Coronary artery (tissue), 2 donors: ENCODE measurements at regions not wholly inside any gene's neighbourhood (a gene's known extent, or its start where the extent isn't known, plus 50 kb on each side); places are given as distances from the start of the nearest gene placed in this dataset.

ENCODE experiments used
- DNase-seq: peaks from one replicate; pipeline ENCODE4 v3.0.0-alpha.2; 2017; ENCODE audit warnings: low spot score
- H3K27ac ChIP-seq, 2 donors: fragments of 200-600 bp; sonication (generic); one replicate each; pipeline ENCODE4 v1.5.1; 2016 to 2019
- H3K4me3 ChIP-seq: fragments of 200-600 bp; sonication (generic); 2 replicates; pipeline ENCODE4 v1.5.1; 2016; ENCODE audit warnings: mild to moderate bottlenecking, moderate library complexity
- TF ChIP-seq, protein P1 (sequence below): fragments of 200-600 bp; sonication (generic); IDR thresholded peaks from one replicate; pipeline ENCODE4 v1.5.1; 2019; ENCODE audit warnings: antibody characterized with exemption

DNA sequence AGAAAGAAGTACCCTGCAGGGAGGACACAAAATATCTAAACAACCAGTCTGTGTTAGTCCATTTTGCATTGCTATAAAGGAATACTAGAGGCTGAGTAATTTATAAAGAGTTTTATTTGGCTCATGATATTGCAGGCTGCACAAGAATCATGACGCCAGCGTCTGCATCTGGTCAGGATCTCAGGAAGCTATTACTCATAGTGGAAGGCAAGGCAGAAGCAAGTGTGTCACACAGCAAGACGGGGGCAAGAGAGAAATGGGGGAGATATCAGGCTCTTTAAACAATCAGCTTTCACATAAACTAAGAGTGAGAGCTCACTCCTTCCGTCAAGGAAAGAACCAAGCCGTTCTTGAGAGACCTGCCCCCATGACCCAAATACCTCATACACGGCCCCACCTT, 614.8 kb downstream of the ZIC1 start:
- no peak overlapping the region for H3K27ac ChIP-seq
- H3K4me3 ChIP-seq = no peak overlapping the region
- TF ChIP-seq, protein P1, sequence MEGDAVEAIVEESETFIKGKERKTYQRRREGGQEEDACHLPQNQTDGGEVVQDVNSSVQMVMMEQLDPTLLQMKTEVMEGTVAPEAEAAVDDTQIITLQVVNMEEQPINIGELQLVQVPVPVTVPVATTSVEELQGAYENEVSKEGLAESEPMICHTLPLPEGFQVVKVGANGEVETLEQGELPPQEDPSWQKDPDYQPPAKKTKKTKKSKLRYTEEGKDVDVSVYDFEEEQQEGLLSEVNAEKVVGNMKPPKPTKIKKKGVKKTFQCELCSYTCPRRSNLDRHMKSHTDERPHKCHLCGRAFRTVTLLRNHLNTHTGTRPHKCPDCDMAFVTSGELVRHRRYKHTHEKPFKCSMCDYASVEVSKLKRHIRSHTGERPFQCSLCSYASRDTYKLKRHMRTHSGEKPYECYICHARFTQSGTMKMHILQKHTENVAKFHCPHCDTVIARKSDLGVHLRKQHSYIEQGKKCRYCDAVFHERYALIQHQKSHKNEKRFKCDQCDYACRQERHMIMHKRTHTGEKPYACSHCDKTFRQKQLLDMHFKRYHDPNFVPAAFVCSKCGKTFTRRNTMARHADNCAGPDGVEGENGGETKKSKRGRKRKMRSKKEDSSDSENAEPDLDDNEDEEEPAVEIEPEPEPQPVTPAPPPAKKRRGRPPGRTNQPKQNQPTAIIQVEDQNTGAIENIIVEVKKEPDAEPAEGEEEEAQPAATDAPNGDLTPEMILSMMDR = no peak
- DNase-seq = no peak

GRCh38 chr3:148026009-148026588, 616.9 kb downstream of the ZIC1 start:
- no peak overlapping the region for H3K4me3 ChIP-seq
- TF ChIP-seq, protein P1 = no peak
- DNase-seq = no peak
- H3K27ac ChIP-seq = no peak overlapping the region

DNA sequence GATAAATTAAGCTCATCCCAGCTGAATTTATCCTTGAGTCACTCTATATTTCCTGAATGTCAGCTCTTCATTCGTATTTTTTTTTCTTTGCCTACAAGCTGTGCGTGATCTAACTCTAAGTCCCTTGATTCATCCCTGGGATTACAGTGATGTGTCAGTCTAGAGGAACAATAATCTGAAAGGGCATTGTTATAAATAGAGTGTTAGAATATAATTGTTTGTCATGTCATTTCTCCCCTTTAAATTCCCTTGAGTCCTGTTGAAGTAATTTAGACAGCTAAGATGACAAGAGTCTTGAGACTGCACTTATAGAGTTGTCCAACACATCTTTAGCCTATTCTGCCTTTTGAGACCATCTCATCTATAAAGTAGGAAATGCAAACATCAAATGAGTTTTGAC, 621.8 kb downstream of the ZIC1 start:
- Histone ChIP-seq H3K27ac (no peak overlapping the region), H3K4me3 (no peak overlapping the region)
- TF ChIP-seq, protein P1 = no peak
- no peak for DNase-seq

GRCh38 chr3:148034353-148034752, 625.2 kb downstream of the ZIC1 start:
- H3K27ac ChIP-seq = no peak overlapping the region
- TF ChIP-seq, protein P1 = no peak
- DNase-seq = no peak
- H3K4me3 ChIP-seq = no peak overlapping the region

- TF ChIP-seq, protein P1 = no peak
- DNase-seq = no peak
- H3K27ac ChIP-seq = no peak overlapping the region
- H3K4me3 ChIP-seq = no peak overlapping the region
These were observed 627.2 kb downstream of the ZIC1 start for GRCh38 chr3:148036331-148036876.

DNA sequence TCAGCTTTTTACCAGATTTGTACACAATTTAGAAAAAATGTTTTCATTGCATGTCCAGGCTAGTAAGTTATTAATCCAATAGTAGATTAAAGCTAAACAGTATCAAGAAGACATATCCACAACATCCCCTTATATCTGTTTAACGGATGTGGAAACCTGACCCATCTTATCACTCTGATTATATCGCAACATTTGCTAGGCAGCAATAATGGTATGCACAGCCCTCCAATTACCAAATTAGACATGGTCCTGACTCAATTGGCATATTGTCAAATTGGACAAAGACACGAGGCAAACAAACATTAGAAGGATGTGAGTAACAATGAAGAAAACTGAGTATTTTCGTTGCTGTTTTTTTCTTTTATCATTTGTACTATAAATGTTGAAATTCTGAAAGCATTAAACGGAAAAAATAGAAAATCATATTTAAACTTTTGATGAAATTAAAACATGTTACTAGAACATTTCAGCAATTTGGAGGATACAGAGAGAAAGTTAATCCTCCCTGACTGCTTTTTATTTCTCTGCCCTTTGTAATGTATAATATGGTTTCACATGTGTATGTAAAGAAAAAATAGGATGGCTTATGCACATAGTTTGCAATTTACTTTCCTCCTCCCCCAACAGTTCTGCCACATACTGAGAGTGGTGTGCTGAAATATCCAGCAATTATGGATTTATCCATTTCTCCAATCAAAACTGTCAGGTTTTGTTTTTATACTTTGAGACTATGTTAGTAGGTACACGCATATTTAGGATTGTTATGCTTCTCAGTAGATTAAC, 633.7 kb downstream of the ZIC1 start:
- H3K27ac ChIP-seq = no peak overlapping the region
- no peak for DNase-seq
- TF ChIP-seq, protein P1 = no peak
- no peak overlapping the region for H3K4me3 ChIP-seq

DNA sequence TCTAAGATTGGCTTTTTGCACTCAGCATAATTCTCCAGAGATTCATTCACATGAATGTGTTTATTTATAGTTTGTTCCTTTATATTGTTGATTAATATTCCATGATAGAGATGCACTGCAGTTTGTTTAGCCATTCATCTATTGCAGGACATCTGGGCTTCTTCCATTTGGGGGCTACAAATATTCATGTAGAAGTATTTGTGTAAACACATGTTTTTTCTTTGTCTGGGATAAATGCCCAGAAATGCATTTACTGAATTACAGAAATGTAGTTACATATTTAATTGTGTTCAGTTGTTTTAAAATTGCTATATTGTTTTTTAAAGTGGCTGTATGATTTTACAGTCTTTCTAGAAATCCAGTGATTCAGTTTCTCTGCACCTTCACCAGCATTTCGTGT, 635.0 kb downstream of the ZIC1 start:
- TF ChIP-seq, protein P1 = no peak
- no peak overlapping the region for H3K27ac ChIP-seq
- DNase-seq = no peak
- H3K4me3 ChIP-seq = no peak overlapping the region
